ENCODE measurements at regions not wholly inside any gene's neighbourhood (a gene's known extent, or its start where the extent isn't known, plus 50 kb on each side); places are given as distances from the start of the nearest gene placed in this dataset.

DNA sequence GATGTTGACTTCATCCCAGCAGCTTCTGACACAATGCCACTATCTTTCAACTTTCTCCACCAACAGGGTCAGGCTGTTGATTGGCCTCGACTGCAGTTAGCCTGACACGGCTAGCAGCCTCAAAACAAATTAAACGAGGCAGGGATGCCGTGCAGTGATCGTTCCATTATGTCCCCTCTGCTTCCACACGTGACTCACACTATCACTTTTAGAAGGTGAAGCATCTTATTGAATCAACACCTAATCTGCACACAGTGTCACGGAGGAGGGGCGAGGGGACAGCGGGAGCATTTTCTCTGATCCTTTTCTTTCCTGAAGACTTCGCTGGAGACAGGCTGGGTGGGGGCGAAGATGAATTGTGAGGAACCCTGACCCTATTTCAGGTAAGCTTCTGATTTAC is 241.9 kb upstream of the ZNF507 start:
- DNase-seq (ENCODE audit: low read depth), result no peak

DNA sequence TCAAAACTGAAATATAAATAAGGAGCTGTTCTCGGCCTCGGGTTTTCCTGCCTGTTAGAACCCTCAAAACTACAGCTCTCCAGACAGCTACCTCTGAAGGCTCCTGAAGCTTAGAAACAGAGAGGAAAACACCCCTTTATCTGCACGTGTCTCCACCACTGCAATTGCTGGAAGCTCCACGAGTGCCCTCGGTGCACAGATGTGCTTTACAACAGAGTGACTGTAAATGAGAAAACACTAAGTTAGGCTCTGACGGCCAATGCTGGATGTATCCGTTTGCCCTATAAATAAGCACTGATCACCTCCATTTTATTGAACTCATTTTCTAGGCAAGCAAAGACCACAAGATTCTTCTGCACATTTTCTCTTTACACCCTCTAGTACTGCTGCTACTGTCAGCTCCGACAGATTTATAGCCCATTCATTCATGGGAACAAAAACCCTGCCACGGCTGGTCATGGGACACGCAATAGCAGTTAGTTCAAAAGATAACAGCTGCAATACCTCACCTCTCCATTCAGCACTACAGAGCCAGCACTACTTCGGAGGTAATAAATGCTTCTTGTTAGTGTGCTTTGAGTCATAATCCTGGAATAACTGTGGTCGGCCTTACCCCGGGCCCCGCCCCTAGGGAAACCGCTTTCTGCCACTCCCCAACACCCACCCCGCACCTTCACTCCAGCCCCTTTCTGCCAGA is 241.1 kb upstream of the ZNF507 start:
- peak; percentile 91 for DNase-seq (ENCODE audit: low read depth)

DNA sequence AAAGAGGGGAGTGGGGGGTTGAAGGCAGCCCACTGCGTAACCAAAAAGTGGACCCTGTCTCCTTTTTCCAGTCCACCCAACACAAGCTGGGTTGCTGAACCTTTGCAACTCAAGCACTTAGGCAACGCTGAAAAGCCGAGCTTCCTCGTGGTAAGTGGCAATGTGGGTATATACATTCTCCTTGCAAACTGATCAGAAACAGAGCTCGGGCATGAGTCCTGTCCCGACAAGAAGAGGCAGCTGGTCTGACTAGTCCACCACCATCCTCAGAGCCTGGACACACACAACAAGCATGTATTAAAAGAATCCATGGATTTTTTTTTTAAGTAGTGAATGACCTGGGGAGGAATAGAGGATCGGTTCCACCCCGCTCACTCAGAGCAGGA is 240.6 kb upstream of the ZNF507 start:
- no peak for DNase-seq (ENCODE audit: low read depth)

DNA sequence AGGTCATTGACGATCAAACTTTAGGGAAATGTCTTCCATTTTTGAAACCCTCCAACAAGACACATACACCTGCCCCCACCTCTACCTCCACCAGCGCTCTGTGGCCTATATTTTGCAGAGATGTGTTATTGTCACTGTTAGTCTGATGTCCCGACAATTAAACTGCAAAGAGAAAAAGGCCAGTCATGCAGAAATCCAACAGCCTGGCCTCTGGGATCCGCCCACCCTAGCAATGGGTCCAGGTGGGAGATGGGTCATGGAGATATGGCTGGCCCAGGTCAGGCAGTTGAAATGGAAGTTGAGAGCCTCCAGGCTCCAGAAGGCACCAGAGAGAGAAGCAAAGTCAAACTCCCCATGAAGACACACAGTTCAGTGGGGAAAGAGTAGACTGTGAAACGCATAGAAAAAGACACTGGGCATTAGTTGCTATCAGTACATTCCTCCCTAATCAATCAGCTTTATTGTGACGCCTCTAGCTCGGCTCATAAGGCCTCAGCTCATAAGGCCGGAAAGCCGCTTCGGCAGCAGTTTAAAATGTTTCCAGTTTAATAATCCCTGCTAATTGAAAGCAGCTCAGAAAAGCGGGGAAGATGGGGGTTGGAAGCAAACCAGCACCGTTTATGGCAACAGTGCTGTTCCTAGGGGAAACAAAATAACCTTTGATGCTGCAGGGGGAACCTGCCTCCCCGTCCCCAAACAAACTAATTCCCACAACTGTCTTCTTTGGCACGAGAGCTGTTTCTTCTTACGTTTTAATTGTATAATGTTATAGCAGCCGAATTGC is 239.7 kb upstream of the ZNF507 start:
- DNase-seq (ENCODE audit: low read depth), result no peak

DNA sequence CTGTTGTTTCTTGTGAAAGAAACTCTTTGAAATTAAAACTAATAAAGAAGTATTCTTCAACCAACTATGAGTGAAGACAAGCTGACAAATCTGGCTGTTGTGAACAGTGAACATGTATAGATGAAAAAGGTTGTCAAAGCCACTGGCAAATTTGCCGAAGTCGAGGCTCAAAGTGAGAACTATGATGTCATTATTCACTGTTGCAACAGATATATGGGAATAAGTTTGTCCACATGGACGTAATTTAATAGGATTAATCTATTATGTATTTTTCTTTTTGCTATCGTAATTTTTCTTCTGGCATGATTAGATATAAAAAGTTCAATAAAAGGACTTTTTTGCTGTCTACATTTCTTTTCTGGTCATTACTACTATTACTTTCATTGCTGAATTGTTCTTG is 223.2 kb upstream of the ZNF507 start:
- DNase-seq (ENCODE audit: low read depth), result no peak

DNA sequence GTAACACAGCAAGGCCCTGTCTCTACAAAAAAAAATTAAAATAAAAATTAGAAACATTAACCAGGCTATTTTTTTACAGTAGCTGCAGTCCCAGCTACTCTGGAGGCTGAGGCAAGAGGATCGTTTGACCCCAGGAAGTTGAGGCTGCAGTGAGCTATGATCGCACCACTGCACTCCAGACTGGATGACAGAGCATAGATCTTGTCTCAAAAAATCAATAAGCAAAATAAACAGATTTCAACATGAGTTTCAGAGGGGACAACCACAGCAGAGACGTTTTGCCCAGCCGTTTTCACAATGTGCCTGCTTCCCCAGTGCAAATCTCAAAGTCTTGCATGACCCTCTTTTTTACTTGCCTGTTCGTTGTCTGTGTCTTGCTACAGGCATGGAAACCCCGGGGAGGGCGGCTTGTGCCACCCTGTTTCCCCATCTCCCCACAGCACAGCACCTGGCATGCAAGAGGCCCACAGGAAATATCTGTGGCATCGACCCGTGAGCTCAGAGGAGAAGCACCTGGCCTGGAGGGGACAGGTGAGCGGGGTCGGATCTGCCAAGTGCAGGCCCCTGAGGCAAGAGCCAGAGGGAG is 222.0 kb upstream of the ZNF507 start:
- DNase-seq (ENCODE audit: low read depth), result no peak

DNA sequence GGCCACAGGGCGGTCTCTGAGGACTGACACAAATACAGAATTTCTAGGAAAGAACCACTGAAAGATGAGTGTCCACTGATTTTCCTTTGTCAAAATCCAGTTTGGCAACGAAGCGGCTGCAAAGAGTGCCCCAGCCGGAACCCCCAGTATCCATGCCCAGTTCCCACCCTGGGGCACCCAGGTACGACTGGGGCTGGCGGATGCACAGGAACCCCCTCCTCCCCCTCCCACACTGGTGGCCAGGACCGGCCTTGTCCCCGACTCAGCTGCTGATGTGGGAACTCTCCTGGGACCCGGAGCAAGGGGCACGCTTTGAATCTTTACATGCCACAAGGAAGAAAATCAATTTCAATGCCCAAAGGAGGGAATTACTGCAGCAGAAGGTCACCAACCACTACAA is 220.8 kb upstream of the ZNF507 start:
- DNase-seq (ENCODE audit: low read depth), result no peak

DNA sequence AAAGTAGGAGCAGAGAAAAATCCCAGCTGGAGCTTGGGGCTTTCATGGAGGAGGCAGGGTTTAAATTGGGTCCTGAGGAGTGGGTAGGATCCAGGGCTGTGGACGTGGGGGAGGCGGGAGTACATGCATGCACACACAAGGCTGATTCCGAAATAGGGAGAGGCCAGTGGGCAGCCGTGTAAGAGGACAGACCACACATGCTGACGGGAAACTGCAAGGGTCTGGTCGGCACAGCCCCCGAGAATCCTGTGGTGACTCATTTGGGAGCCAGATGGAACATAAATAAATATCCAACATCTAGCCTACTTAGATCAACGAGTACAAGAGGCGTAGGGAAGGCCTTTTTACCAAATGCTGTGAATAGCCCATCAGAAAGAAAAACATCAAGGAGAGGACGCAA is 216.3 kb upstream of the ZNF507 start:
- peak; percentile 73 for DNase-seq (ENCODE audit: low read depth)

DNA sequence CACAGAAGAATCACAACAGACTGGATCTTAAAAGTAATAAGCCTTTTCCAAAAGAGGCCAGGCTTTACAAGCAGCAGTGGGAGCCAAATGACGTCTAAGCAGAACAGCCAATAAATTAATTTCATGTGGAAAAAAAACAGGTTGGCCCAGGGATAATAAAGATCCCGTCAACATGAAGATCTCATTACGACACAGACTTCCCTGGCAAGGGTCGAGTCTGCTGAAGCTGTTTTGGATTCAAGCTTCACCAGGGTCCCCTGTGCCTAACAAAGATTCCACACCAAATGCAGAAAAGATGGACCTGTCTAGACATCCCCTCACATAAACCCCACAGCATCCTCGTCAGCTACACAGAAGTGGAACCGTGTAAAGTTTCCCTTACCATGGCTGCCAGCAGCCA is 215.1 kb upstream of the ZNF507 start:
- no peak for DNase-seq (ENCODE audit: low read depth)

DNA sequence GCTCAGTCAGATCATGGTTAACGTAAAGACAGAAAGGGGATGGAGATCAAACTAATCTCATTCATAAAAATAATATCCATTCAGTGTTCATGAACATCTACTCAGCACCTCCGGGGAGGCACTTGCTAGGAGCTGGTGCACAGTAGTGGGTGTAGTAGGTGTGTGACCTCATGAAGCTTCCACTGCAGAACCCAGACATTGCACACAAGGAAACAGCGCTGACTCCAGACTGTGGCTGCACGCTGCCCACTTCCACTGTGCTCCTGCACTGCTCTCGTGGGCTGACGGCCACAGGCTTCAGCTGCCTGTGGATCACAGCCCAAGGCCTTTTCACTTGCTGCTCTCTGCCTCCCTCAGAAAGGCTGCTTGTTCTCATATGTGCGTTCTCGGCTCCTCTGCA is 214.4 kb upstream of the ZNF507 start:
- DNase-seq (ENCODE audit: low read depth), result no peak

DNA sequence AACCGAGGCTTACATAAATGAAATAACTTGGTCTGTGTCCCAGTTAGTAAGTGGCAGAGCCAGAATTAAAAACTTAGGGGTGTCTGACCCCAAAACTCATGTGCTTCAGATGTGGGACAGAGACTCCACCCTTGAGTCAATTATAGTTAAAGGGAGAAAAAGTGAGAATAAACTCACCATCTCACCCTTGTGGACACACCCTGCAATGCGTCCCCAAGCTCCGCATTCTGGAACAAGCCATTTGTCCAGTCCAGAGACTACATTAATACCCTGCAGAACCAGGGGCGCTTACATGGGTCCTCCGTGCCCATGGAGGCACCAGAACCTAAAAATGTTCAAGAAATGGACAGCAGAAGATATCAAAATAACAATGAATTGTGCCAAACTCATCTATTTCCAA is 207.0 kb upstream of the ZNF507 start:
- no peak for DNase-seq (ENCODE audit: low read depth)

DNA sequence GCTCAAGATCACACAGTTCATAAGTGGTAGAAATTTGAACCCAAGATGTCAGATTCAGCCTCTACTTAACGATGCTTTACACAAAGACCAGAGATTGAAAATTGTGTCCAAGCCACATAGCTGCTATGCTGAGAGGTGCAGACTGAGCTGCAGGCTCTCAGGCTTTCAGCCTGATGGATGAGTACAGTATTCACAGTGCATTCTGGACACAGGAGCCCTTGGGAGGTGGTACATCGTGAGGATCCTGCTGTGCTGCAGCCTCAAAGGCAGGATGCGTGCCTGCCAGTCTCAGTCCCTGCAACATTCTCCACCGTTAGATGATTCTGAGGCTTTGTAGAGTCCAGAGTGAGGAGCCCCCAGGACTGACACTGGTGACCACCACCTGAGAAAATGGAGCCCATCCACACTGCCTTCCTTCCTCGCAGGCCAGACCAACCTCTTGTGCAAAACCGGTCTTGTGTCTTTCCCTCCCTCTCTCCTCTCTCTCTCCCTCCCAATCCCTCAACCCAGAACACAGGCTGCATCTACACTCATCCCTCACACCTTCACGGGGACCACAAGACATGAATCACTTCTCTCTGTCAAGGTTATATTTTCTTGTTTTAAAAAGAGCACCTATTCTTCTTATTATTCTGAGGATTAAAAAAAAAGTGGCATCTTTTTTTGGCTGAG is 203.4 kb upstream of the ZNF507 start:
- DNase-seq (ENCODE audit: low read depth), result no peak

DNA sequence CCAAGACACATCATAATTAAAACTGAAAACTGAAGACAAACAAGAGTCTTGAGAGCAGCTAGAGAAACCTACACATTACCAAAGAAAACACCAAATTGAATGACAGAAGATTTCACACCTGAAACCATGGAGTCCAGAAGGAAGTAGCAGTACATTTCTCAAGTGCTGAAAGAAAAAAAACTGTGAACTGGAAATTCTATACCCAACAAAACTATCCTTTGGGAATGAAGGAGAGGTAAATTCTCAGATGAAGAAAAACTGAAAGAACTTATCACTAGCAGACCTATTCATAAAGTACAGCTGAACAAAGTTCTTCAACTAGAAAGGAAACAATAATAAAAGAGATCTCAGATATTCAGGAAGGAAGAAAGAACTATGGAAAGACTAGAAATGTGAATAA is 198.7 kb upstream of the ZNF507 start:
- no peak for DNase-seq (ENCODE audit: low read depth)

DNA sequence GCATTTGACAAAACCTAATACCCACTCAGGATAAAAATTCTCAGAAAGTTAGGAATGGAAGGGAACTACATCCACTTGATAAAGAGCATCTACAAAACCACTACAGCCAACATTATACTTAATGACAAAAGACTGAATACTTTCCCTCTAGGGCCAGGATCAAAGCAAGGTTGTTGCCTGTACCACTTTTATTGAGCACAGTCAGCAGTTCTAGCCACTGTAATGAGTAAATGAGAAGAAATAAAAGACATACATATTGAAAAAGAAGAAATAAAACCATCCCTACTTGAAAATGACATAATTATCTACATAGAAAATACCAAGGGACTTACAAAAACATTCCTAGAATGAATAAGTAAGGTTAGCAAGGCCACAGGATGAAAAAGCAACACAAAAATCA is 194.8 kb upstream of the ZNF507 start:
- no peak for DNase-seq (ENCODE audit: low read depth)

DNA sequence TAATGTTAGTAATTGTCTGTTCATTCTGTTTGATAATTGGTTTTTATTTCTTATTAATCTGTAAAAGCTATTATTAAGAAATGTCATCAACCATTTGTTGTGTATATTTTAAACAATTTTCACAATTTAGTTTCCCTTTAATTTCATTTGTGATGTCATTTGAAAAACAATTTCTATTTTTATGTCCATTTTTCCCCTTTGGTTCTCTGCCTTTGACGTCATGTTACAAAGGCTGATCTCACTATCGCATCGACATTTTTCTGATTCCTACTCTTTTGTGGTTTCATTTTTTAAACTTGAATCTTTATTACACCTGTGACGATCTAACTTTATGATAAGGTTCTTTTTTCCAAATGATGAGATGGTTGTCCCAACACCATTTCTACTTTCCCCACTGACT is 191.0 kb upstream of the ZNF507 start:
- DNase-seq (ENCODE audit: low read depth), result no peak

DNA sequence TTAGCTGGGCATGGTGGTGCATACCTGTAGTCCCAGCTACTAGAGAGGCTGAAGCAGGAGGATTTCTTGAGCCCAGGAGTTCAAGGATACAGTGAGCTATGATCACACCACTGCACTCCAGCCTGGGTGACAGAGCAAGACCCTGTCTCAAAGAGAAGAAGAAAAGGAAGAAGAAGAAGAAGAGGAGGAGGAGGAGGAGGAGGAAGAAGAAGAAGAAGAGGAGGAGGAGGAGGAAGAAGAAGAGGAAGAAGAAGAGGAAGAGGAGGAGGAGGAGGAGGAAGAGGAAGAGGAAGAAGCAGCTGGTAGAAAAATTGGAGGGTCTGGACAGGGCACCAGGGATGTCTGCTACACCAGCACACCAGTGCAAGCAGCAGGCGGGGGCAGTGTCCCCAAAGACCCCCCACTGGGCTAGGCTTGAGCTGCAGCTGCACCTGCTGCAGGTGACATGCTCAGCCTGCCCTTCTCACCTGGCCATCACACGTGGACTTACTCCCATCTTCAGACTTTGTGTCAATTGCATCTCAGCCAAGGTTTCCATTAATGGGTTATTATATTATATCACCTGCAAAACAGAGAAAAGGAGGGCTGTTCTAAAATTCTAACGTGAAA is 180.9 kb upstream of the ZNF507 start:
- DNase-seq (ENCODE audit: low read depth), result no peak

DNA sequence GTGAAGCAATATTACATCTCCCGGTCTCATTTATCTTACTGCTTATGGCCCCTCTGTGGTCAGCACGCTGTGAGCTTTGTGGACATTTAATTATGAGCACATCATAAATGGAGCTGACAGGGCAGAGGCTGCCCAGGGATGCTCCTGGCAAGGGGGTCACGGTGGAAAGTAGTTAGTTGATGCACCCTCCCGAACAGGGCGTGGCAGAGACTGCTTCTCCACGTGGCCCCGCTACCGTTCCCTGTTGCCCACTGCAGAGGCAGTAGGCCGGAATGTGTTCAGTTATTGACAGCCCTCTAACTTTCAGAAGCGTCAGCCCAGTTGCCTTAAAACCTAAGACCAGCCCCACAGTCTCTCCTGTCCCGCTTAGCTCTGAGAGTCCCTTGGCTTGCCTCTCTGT is 180.3 kb upstream of the ZNF507 start:
- DNase-seq (ENCODE audit: low read depth), result no peak

DNA sequence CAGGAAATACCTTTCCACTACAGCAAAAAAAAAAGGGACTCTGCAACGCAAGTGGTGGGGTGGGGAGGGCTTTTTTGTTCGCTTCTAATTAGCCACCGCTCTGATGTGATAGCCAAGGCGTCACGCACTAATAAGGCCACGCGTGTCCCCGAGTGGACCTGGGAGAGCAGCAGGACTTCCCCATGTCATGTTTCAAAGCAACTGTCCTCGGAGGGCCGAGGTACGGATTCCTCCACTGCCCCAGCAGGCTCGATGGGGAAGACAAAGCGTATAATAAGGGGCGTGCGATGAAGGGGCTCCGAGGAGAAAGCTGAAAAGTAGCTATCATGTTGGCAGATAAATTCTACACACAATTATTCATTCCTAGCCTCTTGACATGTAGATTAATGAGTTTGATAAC is 179.7 kb upstream of the ZNF507 start:
- no peak for DNase-seq (ENCODE audit: low read depth)

DNA sequence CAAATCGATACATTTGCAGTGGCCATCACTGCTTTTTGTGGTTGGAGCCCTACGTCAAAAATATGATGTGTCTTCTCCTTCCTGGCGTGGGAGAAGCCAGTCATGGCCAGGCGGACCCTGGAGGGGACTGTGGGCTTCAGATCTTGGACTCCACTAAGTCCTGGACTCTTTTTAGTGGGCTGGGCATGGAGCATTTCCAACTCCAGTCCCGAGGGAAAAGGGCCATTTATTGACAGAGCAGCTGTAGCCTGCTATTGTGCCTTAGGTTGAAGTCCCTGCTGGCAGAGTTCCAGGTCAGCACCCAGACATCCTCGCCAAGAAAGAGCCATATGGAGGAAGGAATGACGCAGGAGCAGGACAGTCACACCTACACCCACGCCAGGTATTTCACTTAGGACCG is 179.2 kb upstream of the ZNF507 start:
- DNase-seq (ENCODE audit: low read depth), result no peak

DNA sequence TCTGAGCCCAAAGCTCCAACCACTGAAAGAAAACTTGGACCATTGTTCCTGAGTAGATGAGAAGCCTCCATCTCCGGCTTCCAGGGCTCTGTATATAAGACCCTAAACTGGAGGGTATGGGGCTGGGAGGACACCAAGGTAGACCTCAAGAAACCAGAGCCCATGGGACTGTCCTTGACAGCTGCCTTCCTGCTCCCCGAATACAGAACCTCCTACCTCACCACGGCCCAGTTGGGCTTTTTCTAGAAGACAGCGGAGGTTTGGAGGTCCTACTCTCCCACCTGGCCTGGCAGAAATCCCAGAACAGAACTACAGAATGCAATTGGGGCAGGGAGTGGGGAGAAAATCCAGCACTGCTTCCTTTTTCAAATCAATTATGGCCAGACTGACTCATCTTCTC is 177.3 kb upstream of the ZNF507 start:
- no peak for DNase-seq (ENCODE audit: low read depth)

DNA sequence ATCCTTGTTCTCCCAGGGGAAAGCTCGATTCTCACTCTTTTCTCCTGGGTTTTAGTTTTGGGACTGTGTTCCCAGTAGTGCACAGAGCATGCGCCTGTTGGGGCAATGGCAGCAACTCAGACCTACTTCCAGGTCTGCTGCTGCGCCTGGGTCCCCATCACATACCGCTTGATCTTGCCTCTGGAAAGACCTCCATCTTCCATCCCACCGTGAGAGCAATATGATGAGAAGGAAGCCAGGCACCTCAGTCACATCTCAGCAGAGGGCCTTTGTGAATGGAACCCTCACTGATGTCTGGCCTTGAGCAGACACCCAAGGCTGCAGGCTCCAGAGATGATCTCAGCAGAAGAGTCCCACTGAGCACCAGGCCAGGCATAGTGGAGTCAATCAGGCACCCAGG is 176.8 kb upstream of the ZNF507 start:
- DNase-seq (ENCODE audit: low read depth), result no peak

DNA sequence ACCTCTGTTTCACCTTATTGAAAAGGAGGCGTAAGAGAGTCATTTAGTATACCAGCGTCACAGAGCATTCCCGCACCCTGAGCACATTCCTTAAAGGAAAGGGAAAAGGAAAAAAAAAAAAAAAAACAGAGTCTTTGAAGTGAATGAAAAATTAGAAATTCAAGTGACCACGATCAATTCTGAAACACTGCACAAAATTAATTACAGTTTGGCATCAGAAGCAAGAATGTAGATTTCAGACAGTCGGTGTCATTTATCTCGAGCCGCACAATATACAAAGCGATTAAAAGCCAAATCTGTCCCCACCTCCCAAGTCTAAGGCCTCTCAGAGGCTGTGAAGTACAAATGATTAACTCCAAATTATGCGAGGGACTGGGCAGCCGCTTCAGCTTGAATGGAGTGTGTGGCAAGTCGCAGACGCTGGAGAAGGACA is 173.7 kb upstream of the ZNF507 start:
- no peak for DNase-seq (ENCODE audit: low read depth)

Measured in Daoy (cell line).